Mucosa of rectum (tissue), 2 donors: ENCODE measurements at regions not wholly inside any gene's neighbourhood (a gene's known extent, or its start where the extent isn't known, plus 50 kb on each side); places are given as distances from the start of the nearest gene placed in this dataset.

ENCODE experiments used
- H3K27ac ChIP-seq, 2 donors: one replicate each; pipeline ENCODE4 v1.7.0; 2013; ENCODE audit warnings: inconsistent platforms in 2 of 2, low read depth in 2 of 2, low read length in 2 of 2
- H3K27me3 ChIP-seq, 2 donors: one replicate each; pipeline ENCODE4 v1.7.0; 2013; ENCODE audit warnings: low read length in 2 of 2; ENCODE audit not compliant: control insufficient read depth in 2 of 2, insufficient read depth in 2 of 2
- H3K36me3 ChIP-seq, 2 donors: one replicate each; pipeline ENCODE4 v1.7.0; 2013; ENCODE audit warnings: low read length in 2 of 2; ENCODE audit not compliant: control insufficient read depth in 2 of 2, insufficient read depth in 2 of 2
- H3K4me1 ChIP-seq, 2 donors: one replicate each; pipeline ENCODE4 v1.7.0; 2013; ENCODE audit warnings: low read length in 2 of 2, mild to moderate bottlenecking in 1 of 2; ENCODE audit not compliant: control insufficient read depth in 2 of 2, insufficient read depth in 2 of 2
- H3K4me3 ChIP-seq, 2 donors: one replicate each; pipeline ENCODE4 v1.7.0; 2013; ENCODE audit warnings: low read length in 2 of 2
- H3K9ac ChIP-seq, 2 donors: one replicate each; pipeline ENCODE4 v1.7.0; 2013; ENCODE audit warnings: low read length in 2 of 2, low read depth in 1 of 2, mild to moderate bottlenecking in 1 of 2
- H3K9me3 ChIP-seq, 2 donors: one replicate each; pipeline ENCODE4 v1.7.0; 2013; ENCODE audit warnings: low read length in 2 of 2; ENCODE audit not compliant: control insufficient read depth in 2 of 2
- donor health status: healthy.
- donor health status: Normal muscosa, but diverticular disease.

GRCh38 chr9:1745980-1746379, 269.2 kb upstream of the SMARCA2 start:
- H3K27ac ChIP-seq, result no peak overlapping the region
- H3K4me1 ChIP-seq, result no peaks in the 10 kb centered on the region
- no peak overlapping the region for H3K9ac ChIP-seq
- no peaks in the 10 kb centered on the region for H3K27me3 ChIP-seq
- no peaks in the 10 kb centered on the region for H3K9me3 ChIP-seq
- no peaks in the 10 kb centered on the region for H3K36me3 ChIP-seq
- no peak overlapping the region for H3K4me3 ChIP-seq

DNA sequence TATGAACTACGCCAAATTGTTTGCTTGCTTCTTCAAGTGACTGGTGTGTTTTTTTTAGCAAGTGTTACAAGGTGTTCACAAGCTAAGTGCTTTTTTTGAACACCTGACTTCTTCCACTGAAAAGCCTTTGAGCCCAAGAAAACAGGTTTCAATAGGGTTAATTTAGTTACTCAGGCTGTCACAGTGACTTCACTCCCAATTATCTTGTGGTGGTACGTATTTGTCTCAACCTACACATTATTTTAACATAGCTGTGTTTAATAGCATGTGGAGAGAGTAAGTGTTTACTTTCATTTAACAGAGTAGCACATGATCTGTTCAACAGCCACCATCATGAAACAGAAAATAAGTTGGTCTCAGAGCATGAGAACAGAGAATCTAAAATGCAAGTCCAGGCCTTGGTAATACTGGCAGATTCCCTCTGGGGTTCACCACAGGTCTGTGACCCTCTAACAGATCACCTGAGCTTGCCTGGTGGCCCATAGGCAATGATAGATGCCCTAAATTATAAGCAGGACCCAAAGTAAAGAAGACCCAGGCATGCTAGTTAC, 267.7 kb upstream of the SMARCA2 start:
- Histone ChIP-seq H3K9me3 (no peaks in the 10 kb centered on the region), H3K27me3 (no peaks in the 10 kb centered on the region), H3K4me1 (no peaks in the 10 kb centered on the region), H3K9ac (no peak overlapping the region), H3K27ac (no peak overlapping the region), H3K36me3 (no peaks in the 10 kb centered on the region), H3K4me3 (no peak overlapping the region)

GRCh38 chr9:1748407-1748806, 266.7 kb upstream of the SMARCA2 start:
- Histone ChIP-seq H3K36me3 (no peaks in the 10 kb centered on the region), H3K9ac (no peak overlapping the region), H3K4me1 (no peaks in the 10 kb centered on the region), H3K4me3 (no peak overlapping the region), H3K27me3 (no peaks in the 10 kb centered on the region), H3K9me3 (no peaks in the 10 kb centered on the region), H3K27ac (no peak overlapping the region)

- Histone ChIP-seq H3K27ac (no peak overlapping the region), H3K9me3 (no peaks in the 10 kb centered on the region), H3K4me3 (no peak overlapping the region), H3K27me3 (no peaks in the 10 kb centered on the region), H3K9ac (no peak overlapping the region), H3K4me1 (no peaks in the 10 kb centered on the region), H3K36me3 (no peaks in the 10 kb centered on the region)
Measured at GRCh38 chr9:1757186-1757585, 258.0 kb upstream of the SMARCA2 start.

DNA sequence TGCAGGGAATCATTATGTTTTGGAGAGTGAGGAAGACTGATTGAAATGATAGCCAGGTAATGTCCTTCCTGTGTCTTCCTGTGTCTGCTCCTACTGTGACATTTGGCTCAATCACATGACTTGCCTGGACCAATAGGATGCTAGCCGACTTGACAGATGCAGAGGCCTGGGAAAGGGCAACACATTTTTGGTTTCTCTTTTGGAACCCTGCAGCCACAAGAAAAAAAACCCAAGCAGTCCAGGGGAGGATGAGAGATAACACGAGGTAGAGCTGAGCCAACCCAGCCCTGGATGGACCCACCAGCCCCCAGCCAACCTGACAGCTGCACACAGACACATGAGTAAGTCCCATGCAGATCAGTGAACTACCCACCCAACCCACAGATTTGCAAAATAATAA, 256.1 kb upstream of the SMARCA2 start:
- no peaks in the 10 kb centered on the region for H3K27me3 ChIP-seq
- no peaks in the 10 kb centered on the region for H3K36me3 ChIP-seq
- no peak overlapping the region for H3K4me3 ChIP-seq
- no peak overlapping the region for H3K9ac ChIP-seq
- H3K9me3 ChIP-seq, result no peaks in the 10 kb centered on the region
- H3K27ac ChIP-seq, result no peak overlapping the region
- no peaks in the 10 kb centered on the region for H3K4me1 ChIP-seq

DNA sequence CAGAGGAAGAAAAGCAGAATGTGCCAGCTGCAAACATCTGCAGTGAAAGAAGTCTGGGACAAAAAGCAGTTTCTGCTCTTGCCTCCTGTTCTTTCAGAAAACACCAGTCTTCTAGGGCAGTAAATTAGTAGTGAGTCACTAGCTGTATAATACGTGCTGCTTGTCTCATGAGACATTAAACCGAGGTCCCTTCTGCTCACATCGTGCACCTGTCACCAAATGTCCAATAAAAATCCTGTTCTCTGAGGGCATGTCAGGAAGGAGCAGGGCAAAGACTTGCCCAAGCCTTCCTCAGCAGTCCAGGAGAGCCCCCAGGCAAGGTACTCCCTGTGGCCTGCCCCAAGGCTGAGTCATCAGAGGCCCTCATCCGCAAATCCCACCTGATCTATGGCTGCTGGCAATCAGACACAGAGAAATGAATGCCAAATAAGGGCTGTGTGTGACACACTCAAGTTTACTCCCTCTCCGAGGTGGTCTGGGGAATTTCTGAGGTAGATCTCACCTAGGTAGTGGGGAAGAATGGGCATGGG, 255.3 kb upstream of the SMARCA2 start:
- Histone ChIP-seq H3K27ac (no peak overlapping the region), H3K4me1 (no peaks in the 10 kb centered on the region), H3K36me3 (no peaks in the 10 kb centered on the region), H3K27me3 (no peaks in the 10 kb centered on the region), H3K4me3 (no peak overlapping the region), H3K9ac (no peak overlapping the region), H3K9me3 (no peaks in the 10 kb centered on the region)

DNA sequence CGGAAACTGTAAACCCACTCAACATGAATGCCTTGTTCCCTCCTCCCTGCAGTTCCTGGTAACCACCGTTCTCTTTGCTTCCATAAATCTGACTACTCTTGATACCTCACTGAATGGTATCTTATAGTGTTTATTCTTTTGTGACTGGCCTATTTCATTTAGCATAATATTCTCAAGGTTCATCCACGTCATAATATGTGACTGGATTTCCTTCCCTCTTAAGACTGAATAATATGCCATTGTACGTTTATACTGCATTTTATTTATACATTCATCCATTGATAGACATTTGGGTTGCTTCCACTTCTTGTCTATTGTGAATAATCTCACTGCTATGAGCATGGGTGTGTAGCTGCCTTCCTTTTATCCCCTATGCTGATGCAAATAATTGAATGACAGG, 253.3 kb upstream of the SMARCA2 start:
- Histone ChIP-seq H3K4me1 (no peaks in the 10 kb centered on the region), H3K27ac (no peak overlapping the region), H3K9ac (no peak overlapping the region), H3K4me3 (no peak overlapping the region), H3K27me3 (no peaks in the 10 kb centered on the region), H3K9me3 (no peaks in the 10 kb centered on the region), H3K36me3 (no peaks in the 10 kb centered on the region)

DNA sequence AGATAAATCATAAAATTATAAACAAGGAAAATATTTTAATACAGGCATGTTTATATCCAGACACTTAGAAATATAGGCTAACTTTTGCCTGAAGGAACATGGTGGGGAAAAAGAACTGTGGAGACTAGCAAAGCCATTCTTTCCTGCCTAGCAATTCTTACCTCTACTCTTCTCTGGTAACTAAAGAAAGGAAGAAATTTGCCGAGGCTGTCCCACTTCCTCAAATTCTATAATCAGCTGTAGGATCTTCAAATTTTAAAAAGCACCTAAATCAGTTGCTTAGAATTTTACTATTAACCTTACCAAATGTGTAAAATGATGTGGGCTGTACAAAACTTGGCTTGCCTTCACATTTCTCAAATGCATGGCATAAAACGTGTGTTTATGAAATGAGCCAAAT, 249.1 kb upstream of the SMARCA2 start:
- Histone ChIP-seq H3K36me3 (no peaks in the 10 kb centered on the region), H3K27me3 (no peaks in the 10 kb centered on the region), H3K9me3 (no peaks in the 10 kb centered on the region), H3K27ac (no peak overlapping the region), H3K9ac (no peak overlapping the region), H3K4me3 (no peak overlapping the region), H3K4me1 (no peaks in the 10 kb centered on the region)

GRCh38 chr9:1768561-1768960, 246.6 kb upstream of the SMARCA2 start:
- Histone ChIP-seq H3K36me3 (no peaks in the 10 kb centered on the region), H3K9ac (no peak overlapping the region), H3K27ac (no peak overlapping the region), H3K4me1 (no peaks in the 10 kb centered on the region), H3K9me3 (no peaks in the 10 kb centered on the region), H3K4me3 (no peak overlapping the region), H3K27me3 (no peaks in the 10 kb centered on the region)

GRCh38 chr9:1771094-1771789, 243.9 kb upstream of the SMARCA2 start:
- Histone ChIP-seq H3K27me3 (no peaks in the 10 kb centered on the region), H3K9ac (no peak overlapping the region), H3K9me3 (no peaks in the 10 kb centered on the region), H3K4me3 (no peak overlapping the region), H3K27ac (no peak overlapping the region), H3K4me1 (no peaks in the 10 kb centered on the region), H3K36me3 (no peaks in the 10 kb centered on the region)
